Heart left ventricle (tissue), 16 donors: ENCODE measurements at regions not wholly inside any gene's neighbourhood (a gene's known extent, or its start where the extent isn't known, plus 50 kb on each side); places are given as distances from the start of the nearest gene placed in this dataset.

Experiments
- ATAC-seq, 4 donors: fragments of 200-7000 bp; cut with Tn5 transposase; one replicate each; pipeline ENCODE4 v1.9.1; 2020 to 2022; ENCODE audit warnings: moderate library complexity in 4 of 4, mild to moderate bottlenecking in 3 of 4, moderate number of reproducible peaks in 1 of 4
- DNase-seq, 5 donors: peaks; one replicate each; pipeline ENCODE4 v3.0.0-alpha.2; 2020
- H3K27ac ChIP-seq, 12 donors: fragments of 200-600 bp; sonication (generic) in 4 of 12; one replicate each; pipeline versions ENCODE4 v1.5.0 to v1.8.0; 2016 to 2022; ENCODE audit warnings: mild to moderate bottlenecking in 2 of 12
- H3K27me3 ChIP-seq, 9 donors: fragments of 200-600 bp; sonication (generic) in 2 of 9; one replicate each; pipeline versions ENCODE4 v1.5.1 to v1.8.0; 2016 to 2022; ENCODE audit warnings: mild to moderate bottlenecking in 3 of 9
- H3K36me3 ChIP-seq, 9 donors: fragments of 200-600 bp; sonication (generic) in 2 of 9; one replicate each; pipeline versions ENCODE4 v1.5.0 to v1.8.0; 2018 to 2022; ENCODE audit warnings: mild to moderate bottlenecking in 2 of 9
- H3K4me1 ChIP-seq, 12 donors: fragments of 200-600 bp; sonication (generic) in 4 of 12; one replicate each; pipeline versions ENCODE4 v1.5.0 to v1.8.0; 2016 to 2022; ENCODE audit warnings: mild to moderate bottlenecking in 3 of 12
- H3K4me3 ChIP-seq, 12 donors: fragments of 200-600 bp; sonication (generic) in 4 of 12; one replicate each; pipeline versions ENCODE4 v1.5.0 to v1.8.0; 2017 to 2022; ENCODE audit warnings: mild to moderate bottlenecking in 9 of 12, moderate library complexity in 4 of 12
- H3K9me3 ChIP-seq, 12 donors: fragments of 200-600 bp; sonication (generic) in 4 of 12; one replicate each; pipeline versions ENCODE4 v1.5.0 to v1.8.0; 2016 to 2022; ENCODE audit warnings: mild to moderate bottlenecking in 1 of 12
- POLR2A ChIP-seq, 2 donors: fragments of 450-650 bp; IDR thresholded peaks; one replicate each; pipeline ENCODE4 v1.6.1; 2017; ENCODE audit warnings: antibody characterized with exemption in 2 of 2, mild to moderate bottlenecking in 2 of 2, moderate library complexity in 2 of 2
- WGBS, 4 donors: extraction: QIAGEN DNeasy Blood & Tissue Kit in 2 of 4; methylation state at CpG; one replicate each; pipeline versions ENCODE4 v1.1.5 to v1.1.7; 2013 to 2018; 5-methylcytosine and 5-hydroxymethylcytosine counted together
- intact Hi-C, 10 donors: fragments of 100-400 bp; cut with DNase I; formaldehyde crosslinking; loops; one replicate each; pipeline versions ENCODE4 v1.11.1 to v1.14.2; 2022
- TF ChIP-seq, protein P1 (sequence below), 12 donors: fragments of 200-600 bp; sonication (generic) in 4 of 12; IDR thresholded peaks; one replicate each; pipeline versions ENCODE4 v1.5.0 to v1.8.0; 2018 to 2022; ENCODE audit warnings: antibody characterized with exemption in 12 of 12, mild to moderate bottlenecking in 5 of 12
- donor health status: ischemic (EF 13 %, LVEDD 7.1; RV severe dilation, severe dysfunction).
- donor health status: healthy with polysubstance abuse.
- donor health status: DM: no; HTN: yes; CAD: no.
- donor health status: DM: no; HTN: no; CAD: no.
- donor health status: ischemic (EF 25% LVEDD 6.9; RV normal size, moderate dysfunction).
- donor health status: ischemic (EF 25% LVEDD 5.7; RV mildly dilated, moderate dysfunction).
- donor health status: healthy.
- donor health status: DM: yes; HTN: yes; CAD: no.
- donor health status: ischemic (EF 35%, LVEDD 5.7; RV mildly dilated, moderate dysfunction).
- donor health status: nonischemic (EF 11% LVEDD 7.7; RV severe dilation, severe dysfunction).
- donor health status: DM: yes; HTN: yes; CAD: no.
- donor health status: PGD.
- donor health status: ischemic (EF 29% LVEDD 5.4; RV normal size, mild dysfunction).
- donor health status: nonischemic (EF 23%, LVEDD 6.1; RV moderate dilation, normal function).

GRCh38 chrX:38988301-38988700 lies 187.0 kb downstream of the MID1IP1 start:
- Histone ChIP-seq H3K4me1 (no peaks in the 10 kb centered on the region), H3K9me3 (no peaks in the 10 kb centered on the region), H3K27me3 (peaks cover 0 to 4% (median 0%) of the 10 kb centered on the region in 9 donors), H3K4me3 (no peak overlapping the region), H3K36me3 (no peaks in the 10 kb centered on the region), H3K27ac (no peak overlapping the region)
- ATAC-seq (no peak), DNase-seq (no peak)
- WGBS, 4 donors = 66 to 92% (median 81%) methylated on average over 2 of the region's 2 CpGs
- intact Hi-C loops = loop anchor here (5.0 to 10.0 kb wide), 7 partner anchors 156 to 224 kb away; partner anchors contain the start of gene MID1IP1 (in 8 of the 10)
- TF ChIP-seq, protein P1, sequence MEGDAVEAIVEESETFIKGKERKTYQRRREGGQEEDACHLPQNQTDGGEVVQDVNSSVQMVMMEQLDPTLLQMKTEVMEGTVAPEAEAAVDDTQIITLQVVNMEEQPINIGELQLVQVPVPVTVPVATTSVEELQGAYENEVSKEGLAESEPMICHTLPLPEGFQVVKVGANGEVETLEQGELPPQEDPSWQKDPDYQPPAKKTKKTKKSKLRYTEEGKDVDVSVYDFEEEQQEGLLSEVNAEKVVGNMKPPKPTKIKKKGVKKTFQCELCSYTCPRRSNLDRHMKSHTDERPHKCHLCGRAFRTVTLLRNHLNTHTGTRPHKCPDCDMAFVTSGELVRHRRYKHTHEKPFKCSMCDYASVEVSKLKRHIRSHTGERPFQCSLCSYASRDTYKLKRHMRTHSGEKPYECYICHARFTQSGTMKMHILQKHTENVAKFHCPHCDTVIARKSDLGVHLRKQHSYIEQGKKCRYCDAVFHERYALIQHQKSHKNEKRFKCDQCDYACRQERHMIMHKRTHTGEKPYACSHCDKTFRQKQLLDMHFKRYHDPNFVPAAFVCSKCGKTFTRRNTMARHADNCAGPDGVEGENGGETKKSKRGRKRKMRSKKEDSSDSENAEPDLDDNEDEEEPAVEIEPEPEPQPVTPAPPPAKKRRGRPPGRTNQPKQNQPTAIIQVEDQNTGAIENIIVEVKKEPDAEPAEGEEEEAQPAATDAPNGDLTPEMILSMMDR (IDR thresholded peaks at IDR 0.05) = no peak
- TF ChIP-seq POLR2A (IDR thresholded peaks at IDR 0.05) = no peak

GRCh38 chrX:38989076-38989475 lies 187.8 kb downstream of the MID1IP1 start:
- ATAC-seq = no peak
- Histone ChIP-seq H3K27me3 (peaks cover 0 to 5% (median 0%) of the 10 kb centered on the region in 9 donors), H3K27ac (no peak overlapping the region), H3K36me3 (no peaks in the 10 kb centered on the region), H3K9me3 (no peaks in the 10 kb centered on the region), H3K4me3 (no peak overlapping the region), H3K4me1 (no peaks in the 10 kb centered on the region)
- intact Hi-C loops = loop anchor here (5.0 to 10.0 kb wide), 7 partner anchors 156 to 224 kb away; partner anchors contain the start of gene MID1IP1 (in 8 of the 10)
- TF ChIP-seq, protein P1 (IDR thresholded peaks at IDR 0.05) = no peak
- TF ChIP-seq POLR2A (IDR thresholded peaks at IDR 0.05) = no peak
- 26 to 63% (median 43%) methylated on average over 1 of the region's 1 CpG for WGBS, 4 donors
- no peak for DNase-seq

DNA sequence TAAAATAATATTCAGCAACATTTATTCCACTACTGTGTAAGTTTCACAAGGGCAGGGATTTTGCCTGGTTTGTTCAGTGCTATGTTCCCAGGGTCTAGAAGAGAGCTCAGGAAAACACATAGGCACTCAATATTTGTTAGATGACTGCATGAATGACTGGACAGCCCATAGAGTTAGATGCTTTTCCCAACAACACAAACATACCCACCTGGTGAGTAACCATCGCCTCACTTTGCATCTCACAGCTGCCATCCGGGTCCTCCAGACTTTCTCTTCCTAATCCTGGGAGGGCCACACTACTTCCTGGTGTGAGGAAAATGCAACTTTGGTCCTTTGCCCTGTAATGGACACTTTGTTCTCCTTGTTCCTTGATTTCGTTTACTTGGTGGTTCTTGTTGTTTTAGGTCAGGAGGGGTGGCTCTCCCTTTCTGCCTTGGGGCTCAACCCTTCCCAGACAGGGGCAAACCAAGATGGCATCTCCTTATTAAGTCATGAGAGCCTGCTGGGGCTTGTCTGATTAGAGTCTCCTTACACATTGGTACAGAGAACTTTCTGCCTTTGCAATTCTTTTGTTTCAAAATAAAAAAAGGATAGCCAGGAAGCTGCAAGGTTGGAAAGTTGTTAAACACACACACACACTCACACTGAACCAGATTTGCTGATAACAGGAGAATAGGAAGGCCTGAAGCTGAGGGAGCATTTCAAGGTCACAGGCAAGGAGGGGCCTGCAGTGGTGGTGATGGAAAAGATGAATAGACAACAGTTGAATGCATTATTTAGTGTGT lies 190.6 kb downstream of the MID1IP1 start:
- ATAC-seq = no peak
- intact Hi-C loops = no loop called here
- no peak overlapping the region for H3K4me3 ChIP-seq
- H3K4me1 ChIP-seq = no peaks in the 10 kb centered on the region
- TF ChIP-seq POLR2A (IDR thresholded peaks at IDR 0.05) = no peak
- TF ChIP-seq, protein P1 (IDR thresholded peaks at IDR 0.05) = no peak
- H3K27me3 ChIP-seq = peaks cover 0 to 10% (median 0%) of the 10 kb centered on the region in 9 donors
- H3K9me3 ChIP-seq = no peaks in the 10 kb centered on the region
- H3K36me3 ChIP-seq = no peaks in the 10 kb centered on the region
- no peak for DNase-seq
- WGBS, 4 donors = 66 to 82% (median 73%) methylated on average over 3 of the region's 3 CpGs
- no peak overlapping the region for H3K27ac ChIP-seq

GRCh38 chrX:38992441-38993096 lies 191.3 kb downstream of the MID1IP1 start:
- TF ChIP-seq, protein P1 (IDR thresholded peaks at IDR 0.05) = no peak
- no peak for TF ChIP-seq POLR2A (IDR thresholded peaks at IDR 0.05)
- WGBS, 4 donors = 66 to 88% (median 81%) methylated on average over 12 of the region's 12 CpGs

More at GRCh38 chrX:38992441-38993096, 191.3 kb downstream of the MID1IP1 start:
- Histone ChIP-seq H3K4me3 (no peak overlapping the region), H3K36me3 (no peaks in the 10 kb centered on the region), H3K9me3 (no peaks in the 10 kb centered on the region), H3K27me3 (peaks cover 0 to 10% (median 0%) of the 10 kb centered on the region in 9 donors), H3K27ac (no peak overlapping the region), H3K4me1 (no peaks in the 10 kb centered on the region)
- no peak for DNase-seq
- ATAC-seq = no peak
- intact Hi-C loops = no loop called here
